ENCODE measurements at regions not wholly inside any gene's neighbourhood (a gene's known extent, or its start where the extent isn't known, plus 50 kb on each side); places are given as distances from the start of the nearest gene placed in this dataset.
"Not testable (repeated sequence)": the region's sequence is repeated elsewhere in the genome, so short reads cannot be mapped to it uniquely, and the experiment has no call there.

- DNase-seq: no peak
These were observed 170.9 kb upstream of the CHD1 start for GRCh38 chr5:99099691-99100090.

- no peak for DNase-seq
These were observed 161.2 kb upstream of the CHD1 start for GRCh38 chr5:99089822-99090549.

GRCh38 chr5:99088309-99088708 is 159.5 kb upstream of the CHD1 start:
- DNase-seq: no peak

- no peak for DNase-seq
These were observed 154.4 kb upstream of the CHD1 start for GRCh38 chr5:99083197-99083596.

- no peak for DNase-seq
These were observed 152.9 kb upstream of the CHD1 start for GRCh38 chr5:99081711-99082110.

GRCh38 chr5:99076723-99077640 is 148.2 kb upstream of the CHD1 start:
- no peak for DNase-seq

- no peak for DNase-seq
These were observed 144.0 kb upstream of the CHD1 start for GRCh38 chr5:99072846-99073245.

GRCh38 chr5:99070822-99071221 is 142.0 kb upstream of the CHD1 start:
- no peak for DNase-seq

- DNase-seq: no peak
These were observed 141.6 kb upstream of the CHD1 start for GRCh38 chr5:99070362-99070761.

- DNase-seq: no peak
These were observed 140.3 kb upstream of the CHD1 start for GRCh38 chr5:99068944-99069650.

GRCh38 chr5:99063737-99064136 is 134.9 kb upstream of the CHD1 start:
- DNase-seq: no peak

- no peak for DNase-seq
These were observed 132.9 kb upstream of the CHD1 start for GRCh38 chr5:99061711-99062110.

GRCh38 chr5:99061299-99061698 is 132.5 kb upstream of the CHD1 start:
- no peak for DNase-seq

GRCh38 chr5:99060306-99061261 is 131.8 kb upstream of the CHD1 start:
- peak; percentile 13 for DNase-seq

- no peak for DNase-seq
These were observed 130.9 kb upstream of the CHD1 start for GRCh38 chr5:99059685-99060084.

- DNase-seq: no peak
These were observed 129.7 kb upstream of the CHD1 start for GRCh38 chr5:99058466-99058865.

GRCh38 chr5:99054972-99055371 is 126.2 kb upstream of the CHD1 start:
- no peak for DNase-seq

- no peak for DNase-seq
These were observed 117.1 kb upstream of the CHD1 start for GRCh38 chr5:99045871-99046270.

- not testable (repeated sequence) for DNase-seq
These were observed 114.5 kb upstream of the CHD1 start for GRCh38 chr5:99043257-99043656.

- no peak for DNase-seq
These were observed 108.9 kb upstream of the CHD1 start for GRCh38 chr5:99037668-99038067.

- no peak for DNase-seq
These were observed 107.1 kb upstream of the CHD1 start for GRCh38 chr5:99035942-99036341.

GRCh38 chr5:99034336-99034735 is 105.5 kb upstream of the CHD1 start:
- DNase-seq: no peak

All from KG1 (cell line).